ENCODE measurements at regions not wholly inside any gene's neighbourhood (a gene's known extent, or its start where the extent isn't known, plus 50 kb on each side); places are given as distances from the start of the nearest gene placed in this dataset.
"Not testable (repeated sequence)": the region's sequence is repeated elsewhere in the genome, so short reads cannot be mapped to it uniquely, and the experiment has no call there.

GRCh38 chr3:34073961-34074360 is 275.5 kb downstream of the PDCD6IP start:
- Histone ChIP-seq H3K4me3 (no peak overlapping the region), H3K27me3 (no peaks in the 10 kb centered on the region)
- DNase-seq (ENCODE audit: low read depth in 1 of 2, low spot score in 1 of 2), result no peak

DNA sequence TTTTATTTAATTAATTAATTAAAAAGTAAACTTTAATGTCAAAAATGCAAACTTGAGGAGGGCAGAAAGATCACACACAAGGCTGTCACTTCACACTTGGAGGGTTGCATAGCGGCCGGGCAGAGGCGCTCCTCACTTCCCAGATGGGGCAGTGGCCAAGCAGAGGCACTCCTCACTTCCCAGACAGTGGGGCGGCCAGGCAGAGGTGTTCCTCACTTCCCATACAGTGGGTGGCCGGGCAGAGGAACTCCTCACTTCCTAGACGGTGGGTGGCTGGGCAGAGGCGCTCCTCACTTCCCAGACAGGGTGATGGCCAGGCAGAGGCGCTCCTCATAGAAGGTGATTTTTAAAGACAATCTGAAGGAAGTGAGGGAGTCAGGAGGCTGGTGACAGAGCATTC is 277.5 kb downstream of the PDCD6IP start:
- Histone ChIP-seq H3K27ac (no peak overlapping the region), H3K36me3 (no peaks in the 10 kb centered on the region), H3K4me3 (no peak overlapping the region), H3K4me1 (ENCODE audit: low read depth) (no peaks in the 10 kb centered on the region), H3K9me3 (ENCODE audit: low read depth) (no peaks in the 10 kb centered on the region), H3K27me3 (no peaks in the 10 kb centered on the region)
- no peak for TF ChIP-seq CTCF (IDR thresholded peaks at IDR 0.05; ENCODE audit: low read depth, low read length)
- DNase-seq (ENCODE audit: low read depth in 1 of 2, low spot score in 1 of 2), result no peak

More at GRCh38 chr3:34073961-34074360, 275.5 kb downstream of the PDCD6IP start:
- no peaks in the 10 kb centered on the region for H3K4me1 ChIP-seq (ENCODE audit: low read depth)
- no peak for TF ChIP-seq CTCF (IDR thresholded peaks at IDR 0.05; ENCODE audit: low read depth, low read length)
- H3K27ac ChIP-seq, result no peak overlapping the region
- H3K9me3 ChIP-seq (ENCODE audit: low read depth), result no peaks in the 10 kb centered on the region
- no peaks in the 10 kb centered on the region for H3K36me3 ChIP-seq

DNA sequence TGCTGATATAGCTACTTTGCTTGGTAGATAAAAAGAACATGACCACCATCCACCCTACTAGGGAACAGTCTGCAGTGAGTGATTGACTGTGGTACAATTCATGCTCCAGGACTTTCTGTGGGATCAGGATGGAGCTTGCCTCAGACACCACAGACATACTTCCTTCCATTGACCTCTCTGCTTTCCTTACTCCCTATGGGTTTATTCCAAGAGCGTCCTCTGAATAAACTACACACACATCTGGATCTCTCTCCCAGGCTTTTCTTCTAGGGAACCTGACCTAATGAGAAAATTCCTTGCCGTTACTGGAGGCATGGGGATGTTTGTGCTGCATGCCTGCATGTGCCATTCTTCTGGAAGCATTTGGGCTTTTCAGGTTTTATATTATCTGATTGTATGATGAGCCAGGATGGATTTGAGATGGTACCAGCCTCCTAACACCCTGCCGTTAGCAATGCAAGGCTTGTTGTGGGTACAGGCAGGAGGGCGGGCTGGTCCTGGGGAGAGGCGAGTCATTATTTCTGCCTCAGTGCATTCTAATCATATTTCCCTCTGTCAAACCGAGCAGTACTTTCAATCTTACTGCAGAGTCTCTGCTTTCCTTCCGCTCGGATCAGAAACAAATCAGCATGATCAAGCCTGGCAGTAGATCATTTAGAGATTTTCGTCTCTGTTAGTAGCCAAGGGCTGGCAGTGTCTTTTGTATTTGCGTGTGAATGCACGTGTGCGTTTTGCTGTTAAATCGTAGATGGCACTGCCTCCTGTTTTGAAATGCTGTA is 279.2 kb downstream of the PDCD6IP start:
- TF ChIP-seq CTCF (IDR thresholded peaks at IDR 0.05; ENCODE audit: low read depth, low read length), result no peak
- no peak for DNase-seq (ENCODE audit: low read depth in 1 of 2, low spot score in 1 of 2)
- H3K36me3 ChIP-seq, result no peaks in the 10 kb centered on the region
- H3K27me3 ChIP-seq, result no peaks in the 10 kb centered on the region
- no peaks in the 10 kb centered on the region for H3K4me1 ChIP-seq (ENCODE audit: low read depth)
- H3K27ac ChIP-seq, result no peak overlapping the region
- no peak overlapping the region for H3K4me3 ChIP-seq
- H3K9me3 ChIP-seq (ENCODE audit: low read depth), result no peaks in the 10 kb centered on the region

- DNase-seq (ENCODE audit: low read depth in 1 of 2, low spot score in 1 of 2), result no peak
- H3K36me3 ChIP-seq, result no peaks in the 10 kb centered on the region
- H3K4me1 ChIP-seq (ENCODE audit: low read depth), result no peaks in the 10 kb centered on the region
- no peaks in the 10 kb centered on the region for H3K9me3 ChIP-seq (ENCODE audit: low read depth)
- no peak overlapping the region for H3K4me3 ChIP-seq
- H3K27me3 ChIP-seq, result no peaks in the 10 kb centered on the region
- no peak for TF ChIP-seq CTCF (IDR thresholded peaks at IDR 0.05; ENCODE audit: low read depth, low read length)
- H3K27ac ChIP-seq, result no peak overlapping the region
Measured at GRCh38 chr3:34078418-34078817, 280.0 kb downstream of the PDCD6IP start.

- H3K27me3 ChIP-seq; H3K9me3 ChIP-seq (ENCODE audit: low read depth); H3K4me3 ChIP-seq; H3K27ac ChIP-seq; H3K4me1 ChIP-seq (ENCODE audit: low read depth); H3K36me3 ChIP-seq; DNase-seq (ENCODE audit: low read depth in 1 of 2, low spot score in 1 of 2): not testable (repeated sequence)
Measured at GRCh38 chr3:34079849-34080248, 281.4 kb downstream of the PDCD6IP start.

- DNase-seq (ENCODE audit: low read depth in 1 of 2, low spot score in 1 of 2); H3K4me1 ChIP-seq (ENCODE audit: low read depth); H3K36me3 ChIP-seq; H3K27me3 ChIP-seq; H3K4me3 ChIP-seq; H3K9me3 ChIP-seq (ENCODE audit: low read depth); H3K27ac ChIP-seq: not testable (repeated sequence)
Measured at GRCh38 chr3:34090379-34090778, 291.9 kb downstream of the PDCD6IP start.

All from cardiac muscle cell (in vitro differentiated cells and primary cell).